ENCODE measurements at regions not wholly inside any gene's neighbourhood (a gene's known extent, or its start where the extent isn't known, plus 50 kb on each side); places are given as distances from the start of the nearest gene placed in this dataset.

DNA sequence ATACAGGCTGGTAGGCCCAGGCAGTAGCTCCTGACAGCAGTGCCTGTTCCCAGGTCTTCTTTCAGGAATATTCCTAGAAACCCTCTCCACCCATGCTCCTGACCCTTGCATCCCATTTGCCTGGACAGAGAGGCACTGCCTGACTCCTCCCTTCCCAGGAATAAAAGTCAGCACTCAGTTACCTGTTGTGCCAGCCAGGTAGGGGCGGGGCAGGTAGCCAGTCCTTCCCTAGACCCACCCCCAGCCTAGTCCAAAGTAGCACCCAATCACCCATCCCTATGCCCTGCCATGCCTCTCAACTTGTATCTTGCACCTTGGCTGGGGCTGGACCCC lies 129.9 kb downstream of the MRPL14 start:
- no peak overlapping the region for H3K4me3 ChIP-seq (replicated peaks; ENCODE audit: insufficient read depth, low read length)
- DNase-seq (ENCODE audit: low read depth in 1 of 2, low spot score in 1 of 2): no peak
- no peak overlapping the region for H3K27ac ChIP-seq (replicated peaks)
- H3K27me3 ChIP-seq (ENCODE audit: insufficient read depth, poor library complexity, severe bottlenecking): peaks cover 7% of the 10 kb centered on the region
- TF ChIP-seq, protein P1, sequence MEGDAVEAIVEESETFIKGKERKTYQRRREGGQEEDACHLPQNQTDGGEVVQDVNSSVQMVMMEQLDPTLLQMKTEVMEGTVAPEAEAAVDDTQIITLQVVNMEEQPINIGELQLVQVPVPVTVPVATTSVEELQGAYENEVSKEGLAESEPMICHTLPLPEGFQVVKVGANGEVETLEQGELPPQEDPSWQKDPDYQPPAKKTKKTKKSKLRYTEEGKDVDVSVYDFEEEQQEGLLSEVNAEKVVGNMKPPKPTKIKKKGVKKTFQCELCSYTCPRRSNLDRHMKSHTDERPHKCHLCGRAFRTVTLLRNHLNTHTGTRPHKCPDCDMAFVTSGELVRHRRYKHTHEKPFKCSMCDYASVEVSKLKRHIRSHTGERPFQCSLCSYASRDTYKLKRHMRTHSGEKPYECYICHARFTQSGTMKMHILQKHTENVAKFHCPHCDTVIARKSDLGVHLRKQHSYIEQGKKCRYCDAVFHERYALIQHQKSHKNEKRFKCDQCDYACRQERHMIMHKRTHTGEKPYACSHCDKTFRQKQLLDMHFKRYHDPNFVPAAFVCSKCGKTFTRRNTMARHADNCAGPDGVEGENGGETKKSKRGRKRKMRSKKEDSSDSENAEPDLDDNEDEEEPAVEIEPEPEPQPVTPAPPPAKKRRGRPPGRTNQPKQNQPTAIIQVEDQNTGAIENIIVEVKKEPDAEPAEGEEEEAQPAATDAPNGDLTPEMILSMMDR (IDR thresholded peaks at IDR 0.05; ENCODE audit: insufficient read depth, low read length): no peak
- TF ChIP-seq SPI1 (IDR thresholded peaks at IDR 0.05; ENCODE audit: borderline replicate concordance, low read depth) (no peak), POLR2AphosphoS5 (IDR thresholded peaks at IDR 0.05; ENCODE audit: low read depth) (no peak), GABPA (IDR thresholded peaks at IDR 0.05; ENCODE audit: low read depth) (no peak)
- TF ChIP-seq, protein P2, sequence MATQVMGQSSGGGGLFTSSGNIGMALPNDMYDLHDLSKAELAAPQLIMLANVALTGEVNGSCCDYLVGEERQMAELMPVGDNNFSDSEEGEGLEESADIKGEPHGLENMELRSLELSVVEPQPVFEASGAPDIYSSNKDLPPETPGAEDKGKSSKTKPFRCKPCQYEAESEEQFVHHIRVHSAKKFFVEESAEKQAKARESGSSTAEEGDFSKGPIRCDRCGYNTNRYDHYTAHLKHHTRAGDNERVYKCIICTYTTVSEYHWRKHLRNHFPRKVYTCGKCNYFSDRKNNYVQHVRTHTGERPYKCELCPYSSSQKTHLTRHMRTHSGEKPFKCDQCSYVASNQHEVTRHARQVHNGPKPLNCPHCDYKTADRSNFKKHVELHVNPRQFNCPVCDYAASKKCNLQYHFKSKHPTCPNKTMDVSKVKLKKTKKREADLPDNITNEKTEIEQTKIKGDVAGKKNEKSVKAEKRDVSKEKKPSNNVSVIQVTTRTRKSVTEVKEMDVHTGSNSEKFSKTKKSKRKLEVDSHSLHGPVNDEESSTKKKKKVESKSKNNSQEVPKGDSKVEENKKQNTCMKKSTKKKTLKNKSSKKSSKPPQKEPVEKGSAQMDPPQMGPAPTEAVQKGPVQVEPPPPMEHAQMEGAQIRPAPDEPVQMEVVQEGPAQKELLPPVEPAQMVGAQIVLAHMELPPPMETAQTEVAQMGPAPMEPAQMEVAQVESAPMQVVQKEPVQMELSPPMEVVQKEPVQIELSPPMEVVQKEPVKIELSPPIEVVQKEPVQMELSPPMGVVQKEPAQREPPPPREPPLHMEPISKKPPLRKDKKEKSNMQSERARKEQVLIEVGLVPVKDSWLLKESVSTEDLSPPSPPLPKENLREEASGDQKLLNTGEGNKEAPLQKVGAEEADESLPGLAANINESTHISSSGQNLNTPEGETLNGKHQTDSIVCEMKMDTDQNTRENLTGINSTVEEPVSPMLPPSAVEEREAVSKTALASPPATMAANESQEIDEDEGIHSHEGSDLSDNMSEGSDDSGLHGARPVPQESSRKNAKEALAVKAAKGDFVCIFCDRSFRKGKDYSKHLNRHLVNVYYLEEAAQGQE (IDR thresholded peaks at IDR 0.05; ENCODE audit: insufficient replicate concordance, low read depth): no peak

DNA sequence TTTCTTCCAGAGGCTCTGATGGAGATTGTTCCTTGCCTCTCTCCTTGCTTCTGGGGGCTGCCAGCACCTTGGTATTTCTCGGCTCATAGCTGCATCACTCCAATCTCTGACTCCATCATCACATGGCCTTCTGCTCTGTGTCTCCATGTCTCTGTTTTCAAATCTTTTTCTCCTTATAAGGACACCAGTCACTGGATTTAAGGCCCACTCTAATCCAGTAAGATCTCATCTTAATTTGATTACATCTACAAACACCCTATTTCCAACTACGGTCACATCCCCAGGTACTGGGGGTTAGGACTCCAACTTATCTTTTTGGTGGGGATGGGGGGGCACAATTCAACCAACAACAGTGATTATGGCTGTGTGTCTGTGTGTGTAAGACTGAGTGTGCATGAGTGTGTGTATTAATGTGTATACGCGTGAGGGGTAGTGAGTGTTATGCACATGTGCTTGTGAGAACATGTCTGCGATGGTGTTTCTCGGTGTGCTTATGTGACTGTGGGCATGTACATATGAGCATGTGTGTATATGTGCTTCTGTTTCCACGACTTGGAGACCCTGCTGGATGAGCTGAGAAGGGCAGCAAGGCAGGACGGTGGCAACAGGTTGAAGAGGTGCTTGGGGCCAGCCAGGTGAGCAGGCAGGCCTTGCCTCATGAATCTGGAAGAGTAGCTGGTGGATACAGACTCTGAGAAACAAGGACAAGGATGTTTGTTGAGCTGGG lies 130.5 kb downstream of the MRPL14 start:
- TF ChIP-seq, protein P1 (IDR thresholded peaks at IDR 0.05; ENCODE audit: insufficient read depth, low read length): no peak
- TF ChIP-seq, protein P2 (IDR thresholded peaks at IDR 0.05; ENCODE audit: insufficient replicate concordance, low read depth): no peak
- no peak for TF ChIP-seq POLR2AphosphoS5 (IDR thresholded peaks at IDR 0.05; ENCODE audit: low read depth)
- TF ChIP-seq SPI1 (IDR thresholded peaks at IDR 0.05; ENCODE audit: borderline replicate concordance, low read depth): no peak
- no peak for TF ChIP-seq GABPA (IDR thresholded peaks at IDR 0.05; ENCODE audit: low read depth)
- no peak overlapping the region for H3K27ac ChIP-seq (replicated peaks)

DNA sequence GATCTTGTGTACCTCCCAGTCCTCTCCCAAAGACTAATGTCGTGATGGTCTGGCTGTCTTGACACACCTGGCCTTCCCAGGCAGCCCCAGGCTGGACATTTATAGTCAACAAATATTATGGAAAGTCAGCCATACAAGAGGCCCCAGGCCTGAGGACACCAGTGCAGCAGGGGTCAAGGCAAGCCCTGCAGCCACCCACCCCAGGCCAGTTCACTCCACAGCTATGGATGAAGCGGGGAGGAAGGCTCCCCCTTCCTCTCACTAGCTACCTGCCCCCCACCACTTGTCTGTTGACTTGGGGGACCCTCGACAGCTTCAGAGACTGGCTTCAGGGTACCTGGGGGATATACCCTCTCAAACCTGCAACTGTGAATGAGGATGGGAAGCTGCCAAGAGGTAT lies 132.1 kb downstream of the MRPL14 start:
- Histone ChIP-seq H3K27me3 (ENCODE audit: insufficient read depth, poor library complexity, severe bottlenecking) (no peaks in the 10 kb centered on the region), H3K27ac (replicated peaks) (no peak overlapping the region), H3K4me3 (replicated peaks; ENCODE audit: insufficient read depth, low read length) (no peak overlapping the region)
- no peak for DNase-seq (ENCODE audit: low read depth in 1 of 2, low spot score in 1 of 2)
- TF ChIP-seq POLR2AphosphoS5 (IDR thresholded peaks at IDR 0.05; ENCODE audit: low read depth) (no peak), GABPA (IDR thresholded peaks at IDR 0.05; ENCODE audit: low read depth) (no peak), SPI1 (IDR thresholded peaks at IDR 0.05; ENCODE audit: borderline replicate concordance, low read depth) (no peak)
- TF ChIP-seq, protein P2 (IDR thresholded peaks at IDR 0.05; ENCODE audit: insufficient replicate concordance, low read depth): no peak
- TF ChIP-seq, protein P1 (IDR thresholded peaks at IDR 0.05; ENCODE audit: insufficient read depth, low read length): no peak

More for the DNA sequence above, 130.5 kb downstream of the MRPL14 start:
- Histone ChIP-seq H3K27me3 (ENCODE audit: insufficient read depth, poor library complexity, severe bottlenecking) (peaks cover 2% of the 10 kb centered on the region), H3K4me3 (replicated peaks; ENCODE audit: insufficient read depth, low read length) (no peak overlapping the region)
- no peak for DNase-seq (ENCODE audit: low read depth in 1 of 2, low spot score in 1 of 2)
